ENCODE measurements at regions not wholly inside any gene's neighbourhood (a gene's known extent, or its start where the extent isn't known, plus 50 kb on each side); places are given as distances from the start of the nearest gene placed in this dataset.

DNA sequence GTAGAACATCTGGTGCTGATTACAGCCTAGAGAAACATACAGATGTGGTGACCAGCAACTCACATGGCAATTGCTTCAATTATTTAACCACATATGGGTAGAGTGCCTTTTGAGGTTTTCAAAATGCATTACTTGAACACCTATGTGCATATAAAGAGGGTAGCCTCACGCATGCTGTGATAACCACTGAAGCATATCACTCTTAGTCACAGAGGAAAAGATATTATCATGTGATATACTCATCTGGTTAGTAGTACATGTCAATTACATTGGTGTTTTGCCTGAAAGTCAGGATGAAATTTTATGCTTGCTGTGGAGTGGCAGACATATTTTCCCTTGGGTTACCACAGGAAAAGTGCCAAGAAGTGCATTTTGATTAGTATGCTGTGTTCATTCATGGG lies 459.3 kb upstream of the AGTR1 start:
- TF ChIP-seq, protein P1, sequence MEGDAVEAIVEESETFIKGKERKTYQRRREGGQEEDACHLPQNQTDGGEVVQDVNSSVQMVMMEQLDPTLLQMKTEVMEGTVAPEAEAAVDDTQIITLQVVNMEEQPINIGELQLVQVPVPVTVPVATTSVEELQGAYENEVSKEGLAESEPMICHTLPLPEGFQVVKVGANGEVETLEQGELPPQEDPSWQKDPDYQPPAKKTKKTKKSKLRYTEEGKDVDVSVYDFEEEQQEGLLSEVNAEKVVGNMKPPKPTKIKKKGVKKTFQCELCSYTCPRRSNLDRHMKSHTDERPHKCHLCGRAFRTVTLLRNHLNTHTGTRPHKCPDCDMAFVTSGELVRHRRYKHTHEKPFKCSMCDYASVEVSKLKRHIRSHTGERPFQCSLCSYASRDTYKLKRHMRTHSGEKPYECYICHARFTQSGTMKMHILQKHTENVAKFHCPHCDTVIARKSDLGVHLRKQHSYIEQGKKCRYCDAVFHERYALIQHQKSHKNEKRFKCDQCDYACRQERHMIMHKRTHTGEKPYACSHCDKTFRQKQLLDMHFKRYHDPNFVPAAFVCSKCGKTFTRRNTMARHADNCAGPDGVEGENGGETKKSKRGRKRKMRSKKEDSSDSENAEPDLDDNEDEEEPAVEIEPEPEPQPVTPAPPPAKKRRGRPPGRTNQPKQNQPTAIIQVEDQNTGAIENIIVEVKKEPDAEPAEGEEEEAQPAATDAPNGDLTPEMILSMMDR (IDR thresholded peaks at IDR 0.05; ENCODE audit: insufficient read depth, low read length, poor library complexity, severe bottlenecking), result no peak
- no peak for TF ChIP-seq EZH2phosphoT487 (conservative IDR thresholded peaks at IDR 0.05; ENCODE audit: low read length)
- H3K4me3 ChIP-seq (ENCODE audit: insufficient read depth, low read length, poor library complexity, severe bottlenecking), result no peak overlapping the region
- no peaks in the 10 kb centered on the region for H3K9me3 ChIP-seq (ENCODE audit: insufficient read depth, low read length)
- H3K9ac ChIP-seq (ENCODE audit: low read length), result no peak overlapping the region
- no peaks in the 10 kb centered on the region for H3K36me3 ChIP-seq (ENCODE audit: low read length)
- H3K27me3 ChIP-seq (ENCODE audit: low read length), result no peaks in the 10 kb centered on the region
- no peaks in the 10 kb centered on the region for H3F3A ChIP-seq (ENCODE audit: insufficient read depth)
- no peaks in the 10 kb centered on the region for H4K20me1 ChIP-seq (ENCODE audit: low read depth, low read length)
- no peak overlapping the region for H3K4me2 ChIP-seq (ENCODE audit: low read depth, low read length, poor library complexity, severe bottlenecking)
- no peak overlapping the region for H2AFZ ChIP-seq (ENCODE audit: low read depth, low read length, severe bottlenecking)
- no peak overlapping the region for H3K27ac ChIP-seq (ENCODE audit: low read depth, low read length)
- H3K79me2 ChIP-seq (ENCODE audit: insufficient read depth, low read length), result no peaks in the 10 kb centered on the region
- no peaks in the 10 kb centered on the region for H3K9me2 ChIP-seq (replicated peaks; ENCODE audit: insufficient read depth, low read length)

DNA sequence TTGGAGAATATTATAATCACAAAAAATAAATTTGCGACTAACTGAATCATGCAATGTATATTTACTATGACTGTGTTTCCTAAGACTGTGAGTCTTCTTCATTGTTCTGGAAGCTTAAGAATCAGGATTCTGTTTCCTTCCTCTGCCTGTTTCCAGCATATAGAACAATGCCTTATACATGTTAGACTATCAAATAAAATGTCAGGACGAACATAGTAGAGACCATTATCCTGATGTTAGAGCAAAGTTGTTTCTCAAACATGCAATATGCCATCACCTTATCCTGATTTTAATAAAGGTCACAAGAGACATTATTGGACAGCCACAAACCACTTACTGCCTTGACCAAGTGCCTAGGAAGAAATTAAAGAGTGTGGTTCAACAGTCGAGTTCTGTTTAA lies 457.4 kb upstream of the AGTR1 start:
- H3K4me2 ChIP-seq (ENCODE audit: low read depth, low read length, poor library complexity, severe bottlenecking), result no peak overlapping the region
- no peak overlapping the region for H2AFZ ChIP-seq (ENCODE audit: low read depth, low read length, severe bottlenecking)
- H3K4me3 ChIP-seq (ENCODE audit: insufficient read depth, low read length, poor library complexity, severe bottlenecking), result no peak overlapping the region
- no peak overlapping the region for H3K9ac ChIP-seq (ENCODE audit: low read length)
- H4K20me1 ChIP-seq (ENCODE audit: low read depth, low read length), result no peaks in the 10 kb centered on the region
- no peaks in the 10 kb centered on the region for H3K79me2 ChIP-seq (ENCODE audit: insufficient read depth, low read length)
- no peaks in the 10 kb centered on the region for H3K27me3 ChIP-seq (ENCODE audit: low read length)
- H3K27ac ChIP-seq (ENCODE audit: low read depth, low read length), result no peak overlapping the region
- no peaks in the 10 kb centered on the region for H3K9me3 ChIP-seq (ENCODE audit: insufficient read depth, low read length)
- TF ChIP-seq EZH2phosphoT487 (conservative IDR thresholded peaks at IDR 0.05; ENCODE audit: low read length), result no peak
- TF ChIP-seq, protein P1 (IDR thresholded peaks at IDR 0.05; ENCODE audit: insufficient read depth, low read length, poor library complexity, severe bottlenecking), result no peak
- H3F3A ChIP-seq (ENCODE audit: insufficient read depth), result no peaks in the 10 kb centered on the region
- H3K36me3 ChIP-seq (ENCODE audit: low read length), result no peaks in the 10 kb centered on the region
- H3K9me2 ChIP-seq (replicated peaks; ENCODE audit: insufficient read depth, low read length), result no peaks in the 10 kb centered on the region

DNA sequence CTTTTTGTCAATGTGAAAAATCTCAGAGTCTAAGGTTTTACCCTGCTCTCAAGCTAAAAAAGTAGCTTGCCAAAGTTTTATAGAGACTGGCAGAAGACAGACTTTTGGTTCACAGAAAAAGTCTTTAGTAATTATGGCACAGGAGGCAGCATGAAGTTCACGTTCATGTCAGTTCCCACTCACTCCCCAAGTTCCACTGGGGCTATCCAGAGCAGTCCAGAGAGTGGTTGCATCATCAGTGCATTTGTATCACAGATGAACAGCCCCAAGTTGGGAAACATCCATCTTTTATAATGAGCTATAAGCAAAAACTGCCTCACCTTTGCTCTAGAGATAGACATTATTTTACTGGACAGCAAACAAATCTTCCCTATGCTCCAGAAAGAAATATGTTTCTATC lies 454.1 kb upstream of the AGTR1 start:
- H3K27ac ChIP-seq (ENCODE audit: low read depth, low read length), result no peak overlapping the region

More for the DNA sequence above, 454.1 kb upstream of the AGTR1 start:
- Histone ChIP-seq H3K79me2 (ENCODE audit: insufficient read depth, low read length) (no peaks in the 10 kb centered on the region), H3K4me2 (ENCODE audit: low read depth, low read length, poor library complexity, severe bottlenecking) (no peak overlapping the region), H3K9me3 (ENCODE audit: insufficient read depth, low read length) (no peaks in the 10 kb centered on the region), H3K27me3 (ENCODE audit: low read length) (no peaks in the 10 kb centered on the region), H3K4me3 (ENCODE audit: insufficient read depth, low read length, poor library complexity, severe bottlenecking) (no peak overlapping the region), H3F3A (ENCODE audit: insufficient read depth) (no peaks in the 10 kb centered on the region), H3K9me2 (replicated peaks; ENCODE audit: insufficient read depth, low read length) (no peaks in the 10 kb centered on the region), H3K36me3 (ENCODE audit: low read length) (no peaks in the 10 kb centered on the region), H2AFZ (ENCODE audit: low read depth, low read length, severe bottlenecking) (no peak overlapping the region), H3K9ac (ENCODE audit: low read length) (no peak overlapping the region), H4K20me1 (ENCODE audit: low read depth, low read length) (no peaks in the 10 kb centered on the region)
- no peak for TF ChIP-seq EZH2phosphoT487 (conservative IDR thresholded peaks at IDR 0.05; ENCODE audit: low read length)
- TF ChIP-seq, protein P1 (IDR thresholded peaks at IDR 0.05; ENCODE audit: insufficient read depth, low read length, poor library complexity, severe bottlenecking), result no peak
